Spleen (tissue), 7 donors: ENCODE measurements at regions not wholly inside any gene's neighbourhood (a gene's known extent, or its start where the extent isn't known, plus 50 kb on each side); places are given as distances from the start of the nearest gene placed in this dataset.

ENCODE experiments used
- CTCF ChIP-seq, 11 experiments: fragments of 200-600 bp in 7 of 11; fragments of 450-650 bp in 4 of 11; sonication (generic) in 4 of 11; IDR thresholded peaks in 8 of 11; conservative IDR thresholded peaks in 3 of 11; 1 replicate in 7 of 11; 2 replicates in 4 of 11; pipeline versions ENCODE4 v1.4.0 to v1.8.0; 2016 to 2021; ENCODE audit warnings: antibody characterized with exemption in 11 of 11, inconsistent platforms in 4 of 11, mild to moderate bottlenecking in 1 of 11
- POLR2AphosphoS5 ChIP-seq, 3 donors: sonication (generic); formaldehyde crosslinking; IDR thresholded peaks; one replicate each; pipeline ENCODE4 v1.5.1; 2017; ENCODE audit warnings: antibody characterized with exemption in 3 of 3
- donor health status: DM: no; HTN: no; CAD: no; lungs with moderate emphysema.
- donor health status: DM: no; HTN: no; CAD: no.
- donor health status: DM: no; HTN: no; CAD: no.

- TF ChIP-seq CTCF (IDR thresholded peaks at IDR 0.05 in 8 of 11, conservative IDR thresholded peaks at IDR 0.05 in 3 of 11), result no peak
- TF ChIP-seq POLR2AphosphoS5 (IDR thresholded peaks at IDR 0.05), result no peak
Observed at GRCh38 chr6:141000917-141001316, 1131.8 kb upstream of the GJE1 start.
